ENCODE measurements at regions not wholly inside any gene's neighbourhood (a gene's known extent, or its start where the extent isn't known, plus 50 kb on each side); places are given as distances from the start of the nearest gene placed in this dataset.
"Not testable (repeated sequence)": the region's sequence is repeated elsewhere in the genome, so short reads cannot be mapped to it uniquely, and the experiment has no call there.

DNA sequence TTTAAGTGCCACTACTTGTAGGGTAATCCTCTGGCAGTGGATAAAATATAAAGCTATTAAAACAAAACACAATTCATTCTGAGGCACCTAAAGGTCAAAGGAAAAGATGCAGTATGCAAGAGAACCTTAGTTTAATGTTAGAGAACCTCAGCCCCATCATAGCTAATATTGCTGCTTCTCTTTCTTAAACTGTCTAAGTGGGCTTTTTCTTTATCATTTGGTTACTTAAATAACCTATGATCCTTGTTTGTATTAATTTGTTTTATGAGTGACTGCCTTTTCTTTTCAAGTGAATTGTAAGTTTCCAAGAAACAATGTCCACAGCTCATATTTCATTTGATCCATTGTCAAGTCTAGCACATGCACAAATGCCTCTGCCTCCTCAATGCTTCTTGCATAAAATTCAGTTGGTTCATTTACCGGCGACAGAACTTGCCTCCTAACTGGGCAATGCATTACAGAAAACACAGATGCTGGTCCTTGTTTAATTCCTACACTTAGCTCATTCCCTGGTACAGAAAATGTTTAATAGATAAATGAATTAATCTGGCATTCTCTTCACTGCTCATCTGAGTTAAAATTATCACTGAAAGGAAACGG is 1049.8 kb downstream of the OLFM4 start:
- no TSS peak for BruUV-seq (replicated peaks)
- Histone ChIP-seq H3F3A (ENCODE audit: low read length, unreplicated experiment) (no peaks in the 10 kb centered on the region), H3K4me2 (ENCODE audit: low read length) (no peak overlapping the region), H3K27me3 (ENCODE audit: low read length) (no peaks in the 10 kb centered on the region), H4K20me1 (ENCODE audit: low read length) (no peaks in the 10 kb centered on the region), H3K36me3 (ENCODE audit: low read depth, low read length) (no peaks in the 10 kb centered on the region), H3K9me2 (replicated peaks; ENCODE audit: low read length) (no peaks in the 10 kb centered on the region), H3K9ac (ENCODE audit: low read length) (no peak overlapping the region), H2AFZ (ENCODE audit: low read length) (no peak overlapping the region), H3K4me3 (ENCODE audit: low read length) (no peak overlapping the region), H3K9me3 (ENCODE audit: low read length) (no peaks in the 10 kb centered on the region), H3K27ac (ENCODE audit: low read length) (no peak overlapping the region), H3K4me1 (ENCODE audit: insufficient read depth, low read length) (no peaks in the 10 kb centered on the region), H3K79me2 (ENCODE audit: low read length) (no peaks in the 10 kb centered on the region)
- CTCF ChIA-PET = no interaction called here
- intact Hi-C loops (cut with micrococcal nuclease) = loop anchor here (10.0 kb wide), 1 partner anchor 294 kb away; no protein-coding TSS in a partner anchor
- ATAC-seq (no peak), DNase-seq (no peak)
- POLR2A ChIA-PET (ENCODE audit: unreplicated experiment) = no interaction called here
- TF ChIP-seq EZH2 (IDR thresholded peaks at IDR 0.05; ENCODE audit: low read length, unreplicated experiment) (no peak), EZH2phosphoT487 (IDR thresholded peaks at IDR 0.05; ENCODE audit: borderline replicate concordance, low read length) (no peak)
- TF ChIP-seq, protein P1, sequence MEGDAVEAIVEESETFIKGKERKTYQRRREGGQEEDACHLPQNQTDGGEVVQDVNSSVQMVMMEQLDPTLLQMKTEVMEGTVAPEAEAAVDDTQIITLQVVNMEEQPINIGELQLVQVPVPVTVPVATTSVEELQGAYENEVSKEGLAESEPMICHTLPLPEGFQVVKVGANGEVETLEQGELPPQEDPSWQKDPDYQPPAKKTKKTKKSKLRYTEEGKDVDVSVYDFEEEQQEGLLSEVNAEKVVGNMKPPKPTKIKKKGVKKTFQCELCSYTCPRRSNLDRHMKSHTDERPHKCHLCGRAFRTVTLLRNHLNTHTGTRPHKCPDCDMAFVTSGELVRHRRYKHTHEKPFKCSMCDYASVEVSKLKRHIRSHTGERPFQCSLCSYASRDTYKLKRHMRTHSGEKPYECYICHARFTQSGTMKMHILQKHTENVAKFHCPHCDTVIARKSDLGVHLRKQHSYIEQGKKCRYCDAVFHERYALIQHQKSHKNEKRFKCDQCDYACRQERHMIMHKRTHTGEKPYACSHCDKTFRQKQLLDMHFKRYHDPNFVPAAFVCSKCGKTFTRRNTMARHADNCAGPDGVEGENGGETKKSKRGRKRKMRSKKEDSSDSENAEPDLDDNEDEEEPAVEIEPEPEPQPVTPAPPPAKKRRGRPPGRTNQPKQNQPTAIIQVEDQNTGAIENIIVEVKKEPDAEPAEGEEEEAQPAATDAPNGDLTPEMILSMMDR (conservative IDR thresholded peaks at IDR 0.05; ENCODE audit: low read depth, low read length) = no peak

DNA sequence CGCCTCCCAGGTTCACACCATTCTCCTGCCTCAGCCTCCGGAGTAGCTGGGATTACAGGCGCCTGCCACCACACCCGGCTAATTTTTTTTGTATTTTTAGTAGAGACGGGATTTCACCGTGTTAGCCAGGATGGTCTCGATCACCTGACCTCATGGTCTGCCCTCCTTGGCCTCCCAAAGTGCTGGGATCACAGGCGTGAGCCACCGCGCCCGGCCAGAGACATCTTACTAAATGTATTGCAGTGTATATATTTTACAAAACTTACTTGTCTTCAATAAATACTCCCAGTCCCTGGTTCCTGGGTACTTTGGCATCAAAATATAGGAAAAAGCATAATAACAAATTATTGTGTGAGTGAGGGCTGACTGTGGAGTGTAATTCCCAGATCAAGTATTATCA is 1053.7 kb downstream of the OLFM4 start:
- H3K4me2 ChIP-seq (ENCODE audit: low read length); CTCF ChIA-PET; H3K27me3 ChIP-seq (ENCODE audit: low read length); H3K9me2 ChIP-seq (replicated peaks; ENCODE audit: low read length); H2AFZ ChIP-seq (ENCODE audit: low read length); BruUV-seq (replicated peaks); H3K36me3 ChIP-seq (ENCODE audit: low read depth, low read length); H3K4me3 ChIP-seq (ENCODE audit: low read length); H4K20me1 ChIP-seq (ENCODE audit: low read length); H3F3A ChIP-seq (ENCODE audit: low read length, unreplicated experiment); H3K79me2 ChIP-seq (ENCODE audit: low read length); DNase-seq; H3K9ac ChIP-seq (ENCODE audit: low read length); H3K27ac ChIP-seq (ENCODE audit: low read length); H3K4me1 ChIP-seq (ENCODE audit: insufficient read depth, low read length); ATAC-seq; H3K9me3 ChIP-seq (ENCODE audit: low read length); intact Hi-C loops (cut with micrococcal nuclease); POLR2A ChIA-PET (ENCODE audit: unreplicated experiment): not testable (repeated sequence)

DNA sequence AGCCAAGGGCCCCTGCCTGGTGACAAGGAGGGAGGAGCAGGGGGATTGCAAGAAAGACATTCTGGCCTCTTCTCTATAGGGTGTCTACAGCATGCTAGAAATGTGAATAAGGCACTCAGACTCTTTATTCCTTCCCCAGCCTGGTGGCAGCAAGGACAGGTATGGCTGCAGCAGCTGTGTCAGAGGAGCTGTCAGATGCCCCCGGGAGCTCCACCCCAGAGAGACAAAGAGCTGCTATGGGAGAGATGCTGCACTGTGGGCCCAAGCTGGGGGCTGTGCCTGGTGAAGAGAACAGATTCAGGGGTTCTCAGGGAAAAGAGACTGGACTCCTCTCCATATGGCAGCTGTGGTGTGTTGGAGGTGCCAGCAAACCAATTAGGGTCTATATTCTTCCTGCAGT is 1063.3 kb downstream of the OLFM4 start:
- no peaks in the 10 kb centered on the region for H3K79me2 ChIP-seq (ENCODE audit: low read length)
- POLR2A ChIA-PET (ENCODE audit: unreplicated experiment) = no interaction called here

More for the DNA sequence above, 1063.3 kb downstream of the OLFM4 start:
- CTCF ChIA-PET = no interaction called here
- H3K9ac ChIP-seq (ENCODE audit: low read length) = no peak overlapping the region
- no peak overlapping the region for H3K4me2 ChIP-seq (ENCODE audit: low read length)
- H3K4me3 ChIP-seq (ENCODE audit: low read length) = no peak overlapping the region
- no peak overlapping the region for H2AFZ ChIP-seq (ENCODE audit: low read length)
- no TSS peak for BruUV-seq (replicated peaks)
- TF ChIP-seq EZH2 (IDR thresholded peaks at IDR 0.05; ENCODE audit: low read length, unreplicated experiment) (no peak), EZH2phosphoT487 (IDR thresholded peaks at IDR 0.05; ENCODE audit: borderline replicate concordance, low read length) (no peak)
- TF ChIP-seq, protein P1 (conservative IDR thresholded peaks at IDR 0.05; ENCODE audit: low read depth, low read length) = no peak
- intact Hi-C loops (cut with micrococcal nuclease) = no loop called here
- no peaks in the 10 kb centered on the region for H3K36me3 ChIP-seq (ENCODE audit: low read depth, low read length)
- H3K4me1 ChIP-seq (ENCODE audit: insufficient read depth, low read length) = no peaks in the 10 kb centered on the region
- DNase-seq (no peak), ATAC-seq (no peak)
- no peaks in the 10 kb centered on the region for H3K9me2 ChIP-seq (replicated peaks; ENCODE audit: low read length)
- H3F3A ChIP-seq (ENCODE audit: low read length, unreplicated experiment) = no peaks in the 10 kb centered on the region
- H4K20me1 ChIP-seq (ENCODE audit: low read length) = no peaks in the 10 kb centered on the region
- H3K9me3 ChIP-seq (ENCODE audit: low read length) = no peaks in the 10 kb centered on the region
- H3K27ac ChIP-seq (ENCODE audit: low read length) = no peak overlapping the region
- H3K27me3 ChIP-seq (ENCODE audit: low read length) = no peaks in the 10 kb centered on the region

Data from PC-3 (cell line).